ENCODE measurements at regions not wholly inside any gene's neighbourhood (a gene's known extent, or its start where the extent isn't known, plus 50 kb on each side); places are given as distances from the start of the nearest gene placed in this dataset.

DNA sequence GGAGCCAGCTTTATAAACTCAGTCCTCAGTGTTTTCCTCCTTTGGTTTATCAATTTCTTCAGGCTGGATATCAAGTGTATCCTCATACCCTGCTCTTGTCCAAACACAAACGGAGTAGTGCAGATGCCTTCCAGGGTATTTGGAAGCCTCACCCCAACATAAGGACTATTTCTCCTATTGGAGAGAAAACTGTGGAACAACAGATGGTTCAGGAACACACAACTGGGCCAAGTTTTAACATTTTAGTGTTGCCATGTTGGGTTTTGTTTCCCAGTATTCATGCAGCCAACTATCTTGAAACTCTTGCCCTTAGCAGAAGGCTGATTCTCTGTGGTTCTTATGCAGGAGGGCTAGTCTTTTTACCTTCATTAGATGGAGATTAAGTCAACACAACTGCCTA lies 398.1 kb downstream of the GABRB3 start:
- DNase-seq, result no peak

DNA sequence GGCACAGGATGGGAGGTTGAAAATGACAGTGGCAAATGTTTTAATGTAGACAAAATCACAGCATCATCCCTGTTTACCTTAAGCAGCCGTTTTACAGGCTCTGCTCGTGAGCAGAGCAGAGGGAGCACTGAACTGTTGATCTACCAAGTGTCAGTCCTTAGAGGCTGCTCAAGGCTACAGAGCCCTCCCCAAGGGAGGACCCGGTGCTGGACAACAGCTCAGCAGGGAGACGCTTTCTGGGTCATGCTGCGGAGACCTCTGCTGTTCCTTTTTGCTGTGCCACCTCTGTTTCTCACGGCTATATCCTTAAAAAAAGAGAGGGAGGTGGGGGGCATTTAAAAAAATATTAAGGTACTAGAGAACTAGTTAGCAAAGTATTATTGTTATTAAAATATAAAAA lies 400.2 kb downstream of the GABRB3 start:
- no peak for DNase-seq

DNA sequence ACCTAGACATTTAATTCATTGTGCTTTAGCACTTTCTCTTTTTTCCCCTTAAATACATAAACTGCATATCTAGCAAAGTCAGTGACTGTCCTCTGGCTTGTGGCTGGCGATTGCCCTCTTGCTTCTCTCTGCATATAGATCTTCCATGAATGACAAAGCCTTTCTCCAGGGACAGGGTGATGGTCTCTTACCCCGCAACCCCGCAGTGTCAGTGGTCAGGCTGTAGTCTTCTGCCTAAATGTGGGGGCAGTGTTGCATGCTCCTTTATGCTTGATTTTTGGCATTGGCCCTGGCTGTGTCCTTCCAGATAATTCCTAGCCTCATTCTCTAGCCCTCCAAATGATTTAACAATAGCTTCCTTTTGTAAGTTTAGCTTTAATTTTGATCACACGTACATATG lies 407.8 kb downstream of the GABRB3 start:
- DNase-seq, result no peak

DNA sequence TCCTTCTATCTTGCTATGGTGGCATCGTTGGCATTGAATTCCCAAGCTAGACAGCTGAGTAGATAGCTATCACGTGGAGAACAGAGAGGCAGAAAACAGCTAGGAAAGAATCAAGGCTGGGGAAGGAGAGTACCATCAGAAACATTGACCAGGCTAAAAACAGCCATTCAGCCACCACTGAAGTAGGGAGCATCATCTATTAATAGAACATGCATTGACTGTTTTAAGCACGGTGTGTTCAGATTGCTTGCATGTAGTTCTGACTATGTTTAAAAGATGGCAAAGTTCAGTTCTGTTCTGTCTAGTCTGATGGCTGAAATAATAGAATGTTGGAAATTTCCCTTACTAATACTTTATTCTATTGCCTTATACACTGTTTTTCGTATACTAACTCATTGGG lies 413.0 kb downstream of the GABRB3 start:
- no peak for DNase-seq

DNA sequence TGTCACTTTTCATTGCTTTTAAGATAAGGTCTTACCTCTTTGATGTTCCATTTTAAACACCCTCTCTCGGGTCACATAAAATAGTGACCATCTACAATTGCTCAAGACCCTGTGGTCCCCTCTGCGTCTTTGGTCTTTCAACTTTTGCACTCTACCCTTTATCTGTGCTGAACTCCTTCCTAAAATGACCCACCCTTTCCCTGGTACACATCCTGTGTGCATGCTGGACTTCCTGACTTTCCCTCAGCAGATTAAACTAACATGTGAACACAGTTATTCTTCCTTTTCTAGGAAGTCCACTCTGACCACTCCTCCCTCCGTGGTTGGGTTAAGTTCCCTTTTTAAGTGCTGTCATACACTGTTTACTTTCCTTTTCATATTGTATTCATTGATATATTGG lies 414.2 kb downstream of the GABRB3 start:
- DNase-seq, result no peak

DNA sequence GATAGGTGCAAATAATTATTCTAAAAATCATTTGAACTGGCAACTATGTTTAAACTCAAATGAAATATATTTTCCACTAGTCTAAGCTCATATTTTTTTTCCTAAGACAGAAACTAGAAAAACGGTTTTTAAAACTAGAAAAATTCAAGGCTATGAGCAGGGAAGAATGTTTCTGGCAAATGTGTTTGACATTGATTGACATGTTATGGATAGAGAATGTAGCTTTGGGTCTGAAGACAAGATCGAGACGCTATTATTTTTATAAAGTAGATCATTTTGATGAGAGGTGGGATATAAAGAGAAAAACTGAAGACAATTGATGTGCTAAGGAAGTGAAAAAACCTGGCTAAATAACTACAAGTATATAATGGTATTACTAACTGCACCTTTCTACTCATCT lies 415.2 kb downstream of the GABRB3 start:
- no peak for DNase-seq

DNA sequence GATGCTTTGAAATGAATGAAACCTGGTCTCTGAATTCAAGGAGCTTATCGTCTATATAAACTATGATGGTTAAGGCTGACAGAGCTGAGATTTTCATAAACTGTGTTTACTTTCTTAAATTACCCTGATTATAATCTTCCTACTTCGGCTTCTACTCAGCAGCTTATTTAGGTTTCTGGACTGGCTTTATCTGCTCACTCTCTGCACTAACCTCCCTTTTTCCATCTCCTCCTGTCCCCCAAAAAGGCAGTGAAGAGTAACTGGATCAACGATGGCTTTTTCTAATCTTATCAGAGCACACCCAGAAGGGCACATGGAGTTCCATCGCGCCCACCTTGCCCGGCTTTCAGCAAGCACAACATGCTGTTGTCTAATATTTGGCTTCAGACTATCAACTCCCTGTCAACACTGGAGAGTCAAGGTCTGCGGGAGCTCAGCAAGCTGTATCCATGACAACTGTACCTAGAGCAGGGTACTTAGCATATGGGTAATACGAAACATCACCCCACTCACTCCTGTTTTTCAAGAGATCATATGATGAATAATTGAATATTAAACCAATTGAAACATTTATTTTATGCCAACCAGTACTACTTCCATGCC lies 417.3 kb downstream of the GABRB3 start:
- no peak for DNase-seq

DNA sequence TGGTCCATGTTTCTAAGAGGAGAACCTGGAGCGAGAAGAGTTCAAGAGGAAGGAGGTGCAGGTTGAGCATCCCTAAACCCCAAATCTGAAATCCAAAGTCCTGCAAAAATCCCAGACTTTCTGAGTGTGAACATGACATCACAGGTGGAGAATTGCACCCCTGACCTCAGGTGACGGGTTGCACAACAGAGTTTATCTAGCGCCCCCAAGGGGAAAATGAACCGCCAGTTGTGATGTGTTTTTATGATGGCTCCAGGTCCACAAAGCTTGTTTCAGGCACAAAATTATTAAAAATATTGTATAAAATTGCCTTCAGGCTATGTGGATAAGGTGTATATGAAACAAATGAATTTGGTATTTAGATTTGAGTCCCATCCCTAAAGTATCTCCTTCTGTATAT lies 420.0 kb downstream of the GABRB3 start:
- no peak for DNase-seq

DNA sequence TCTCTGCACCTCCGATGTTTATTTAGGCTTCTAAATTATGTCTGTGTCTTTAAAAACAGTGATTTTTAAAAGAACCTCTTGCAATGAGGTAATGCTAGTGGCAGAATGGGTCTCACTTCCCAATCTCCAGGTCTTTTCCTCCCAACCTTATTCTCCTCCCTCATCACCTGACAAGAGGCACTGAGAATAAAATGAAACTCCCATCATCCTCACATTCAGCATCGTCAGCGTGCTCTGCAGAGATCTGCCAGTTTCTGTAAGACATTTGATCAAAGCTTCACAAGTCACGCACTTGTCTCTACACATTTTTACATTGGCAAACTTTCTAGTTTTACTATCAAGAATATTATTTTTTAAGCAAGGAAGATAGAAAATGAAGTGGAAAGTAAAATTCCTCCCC lies 420.5 kb downstream of the GABRB3 start:
- DNase-seq, result no peak

DNA sequence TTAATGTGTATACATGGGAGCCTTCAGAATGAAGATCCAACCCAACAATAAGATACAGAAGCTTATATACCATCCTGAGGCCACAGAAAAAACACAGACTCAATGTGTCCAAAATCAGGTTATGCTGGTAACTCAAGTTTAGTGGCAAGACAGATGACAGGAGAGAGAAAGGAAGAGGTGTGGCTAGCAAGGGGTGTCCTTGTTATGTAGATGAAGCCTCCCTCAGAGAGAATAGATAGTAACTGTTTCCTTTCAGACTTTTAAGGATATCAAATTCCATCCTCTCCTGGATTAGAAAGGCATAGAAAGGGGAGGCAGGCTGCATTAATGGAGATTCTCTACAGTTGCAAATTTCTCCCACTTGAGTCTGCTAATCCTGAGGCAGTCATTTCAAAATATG lies 447.4 kb downstream of the GABRB3 start:
- DNase-seq, result no peak

DNA sequence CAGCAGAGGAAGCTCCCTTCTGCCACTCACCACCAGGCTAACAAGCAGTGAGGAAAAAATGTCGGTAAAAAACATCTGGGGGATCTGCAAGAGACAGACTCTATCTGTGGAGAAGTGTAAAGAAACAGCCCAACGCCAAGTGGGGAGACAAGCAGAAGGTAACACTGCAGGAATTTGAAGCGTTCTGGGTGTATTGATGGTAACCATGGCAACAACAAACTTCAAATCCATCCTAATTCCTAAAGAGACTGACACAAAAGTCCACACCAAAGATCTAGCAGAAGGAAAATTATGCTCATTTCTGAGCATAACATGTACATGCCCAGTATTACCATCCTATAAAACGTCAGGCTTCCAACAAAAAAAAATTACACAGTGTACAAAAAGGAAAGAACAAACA lies 449.3 kb downstream of the GABRB3 start:
- no peak for DNase-seq

DNA sequence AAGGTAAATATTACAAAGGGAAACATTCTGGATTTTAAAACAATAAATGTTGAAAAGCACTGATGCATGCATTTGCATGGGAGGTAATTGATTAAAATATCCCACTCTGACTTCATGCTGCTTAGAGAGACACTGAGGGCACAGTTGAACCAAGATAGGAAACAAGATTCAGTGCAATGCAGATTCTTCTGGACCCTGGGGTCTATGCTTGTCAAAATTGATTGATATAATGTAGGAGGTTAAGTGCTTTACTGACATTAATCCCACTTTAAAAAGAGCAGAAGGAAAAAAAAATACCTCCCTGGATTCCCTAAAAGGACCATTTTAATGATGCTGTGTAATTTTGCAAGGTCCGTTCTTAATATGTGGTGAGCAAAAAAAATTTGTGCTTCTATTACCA lies 454.2 kb downstream of the GABRB3 start:
- DNase-seq, result no peak

DNA sequence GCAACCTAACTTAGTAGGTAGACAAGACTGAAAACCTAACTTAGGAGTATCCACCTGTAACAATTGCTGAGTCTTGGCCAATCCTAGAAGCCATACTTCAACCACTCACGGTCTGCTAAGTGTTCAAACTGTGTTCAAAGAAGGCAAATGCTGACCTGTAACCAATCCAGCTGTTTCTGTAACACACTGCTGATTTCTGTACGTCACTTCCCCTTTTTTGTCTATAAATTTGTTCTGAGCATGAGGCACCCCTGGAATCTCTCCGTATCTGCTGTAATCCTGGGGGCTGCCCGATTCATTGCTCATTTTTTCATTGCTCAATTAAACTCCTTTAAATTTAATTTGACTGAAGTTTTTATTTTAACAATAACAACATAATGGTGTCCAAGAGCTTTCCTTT lies 451.4 kb upstream of the ATP10A start:
- DNase-seq, result no peak

DNA sequence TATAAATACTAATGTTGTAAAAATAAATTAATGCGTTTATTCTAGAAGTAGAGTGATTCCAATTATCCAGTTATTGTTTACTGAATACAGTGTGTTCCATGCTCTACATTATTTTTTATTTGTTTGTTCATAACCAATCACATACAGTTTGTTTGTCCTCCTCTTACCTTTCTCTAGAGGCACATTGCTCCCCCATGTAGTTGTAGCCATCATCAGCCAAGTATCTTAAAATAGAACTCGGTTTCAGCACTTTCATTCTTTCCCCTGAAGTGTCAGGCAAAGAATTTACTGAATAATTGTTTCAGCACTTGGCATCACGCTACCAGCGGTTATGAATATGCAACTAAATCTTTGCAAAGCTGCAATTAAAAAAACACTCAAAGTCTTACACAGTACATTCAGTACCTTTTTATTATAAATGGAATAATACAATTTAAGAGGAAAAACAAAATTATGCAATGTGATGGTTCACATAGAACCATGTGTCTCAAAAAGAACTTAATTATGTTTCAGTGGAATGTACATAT lies 448.6 kb upstream of the ATP10A start:
- DNase-seq, result no peak

DNA sequence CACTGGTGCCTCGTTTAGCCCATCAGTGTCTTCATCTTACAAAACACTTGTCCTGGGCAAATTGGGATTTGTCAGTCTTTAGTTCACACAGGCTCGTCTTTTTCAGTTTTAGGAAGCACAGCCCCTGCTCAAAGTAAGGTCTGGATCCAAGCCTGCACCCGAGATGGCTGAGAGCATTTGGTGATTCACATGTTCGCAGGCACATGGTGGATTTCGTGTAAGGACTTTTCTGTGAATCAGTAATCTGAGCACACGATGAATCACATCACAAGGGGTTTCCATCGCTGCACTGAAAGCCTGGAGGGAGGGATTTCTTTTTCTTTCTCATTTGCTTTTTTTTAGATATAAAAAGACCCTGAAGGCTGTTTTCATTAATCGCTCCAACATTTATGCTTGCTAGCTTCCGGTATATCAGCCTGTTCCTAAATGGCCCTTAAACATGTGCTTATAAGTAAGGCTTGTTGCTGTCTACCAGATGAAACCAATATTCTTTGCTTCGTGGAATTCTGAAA lies 435.6 kb upstream of the ATP10A start:
- no peak for DNase-seq

DNA sequence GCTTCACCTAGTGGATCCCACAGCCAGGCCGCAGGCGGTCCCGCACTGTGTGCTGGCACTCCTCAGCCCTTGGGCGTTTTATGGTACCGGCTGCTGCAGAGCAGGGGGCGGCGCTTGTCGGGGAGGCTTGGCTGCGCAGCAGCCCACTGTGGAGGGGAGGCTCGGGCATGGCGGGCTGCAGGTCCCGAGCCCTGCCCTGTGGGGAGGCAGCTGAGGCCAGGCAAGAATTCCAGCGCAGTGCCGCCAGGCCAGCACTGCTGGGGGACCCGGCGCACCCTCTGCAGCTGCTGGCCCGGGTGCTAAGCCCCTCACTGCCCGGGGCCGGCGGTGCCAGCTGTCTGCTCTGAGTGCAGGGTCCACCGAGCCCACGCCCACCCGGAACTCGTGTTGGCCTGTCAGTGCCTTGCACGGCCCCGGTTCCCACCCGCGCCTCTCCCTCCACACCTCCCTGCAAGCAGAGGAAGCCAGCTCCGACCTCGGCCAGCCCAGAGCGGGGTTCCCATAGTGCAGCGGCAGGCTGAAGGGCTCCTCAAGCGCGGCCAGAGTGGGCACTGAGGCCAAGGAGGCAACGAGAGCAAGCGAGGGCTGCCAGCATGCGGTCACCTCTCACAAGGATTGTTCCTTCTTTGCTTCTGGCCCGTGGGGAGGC lies 435.0 kb upstream of the ATP10A start:
- DNase-seq, result no peak

DNA sequence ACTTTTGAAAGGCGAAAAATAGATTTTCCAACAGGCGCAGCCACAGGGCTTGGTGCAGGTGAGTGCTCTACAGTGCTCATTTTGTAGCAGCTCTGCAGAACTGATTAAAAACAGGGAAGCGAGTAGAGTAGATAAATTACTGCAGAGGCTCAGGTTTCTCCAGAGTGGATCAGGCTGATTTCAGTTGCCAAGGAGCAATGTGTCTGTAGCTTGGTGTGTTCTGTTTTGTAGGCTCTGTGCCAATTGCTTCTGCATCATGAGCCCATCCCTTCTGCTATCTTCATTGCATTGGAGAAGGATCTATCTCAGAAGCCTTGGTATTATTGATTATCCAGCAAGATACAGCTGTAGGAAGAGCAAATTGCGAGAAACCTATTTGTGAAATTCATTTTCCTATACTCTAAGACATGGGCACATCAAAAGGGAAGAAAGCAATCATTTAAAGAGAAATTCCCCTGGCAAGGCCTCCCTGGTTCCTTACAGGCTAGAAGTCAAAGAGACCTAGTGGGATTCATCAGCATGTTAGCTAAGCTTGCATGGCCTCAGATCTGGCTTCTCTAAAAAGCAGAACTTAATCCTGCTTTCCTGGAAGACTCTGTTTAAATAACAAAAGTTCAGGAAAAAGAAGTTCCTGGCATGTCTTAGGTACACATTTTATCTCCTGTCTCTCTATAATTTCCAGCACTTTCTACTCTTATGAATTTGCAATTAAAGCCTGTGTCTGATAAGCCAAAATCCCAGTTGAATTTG lies 432.4 kb upstream of the ATP10A start:
- DNase-seq, result no peak

DNA sequence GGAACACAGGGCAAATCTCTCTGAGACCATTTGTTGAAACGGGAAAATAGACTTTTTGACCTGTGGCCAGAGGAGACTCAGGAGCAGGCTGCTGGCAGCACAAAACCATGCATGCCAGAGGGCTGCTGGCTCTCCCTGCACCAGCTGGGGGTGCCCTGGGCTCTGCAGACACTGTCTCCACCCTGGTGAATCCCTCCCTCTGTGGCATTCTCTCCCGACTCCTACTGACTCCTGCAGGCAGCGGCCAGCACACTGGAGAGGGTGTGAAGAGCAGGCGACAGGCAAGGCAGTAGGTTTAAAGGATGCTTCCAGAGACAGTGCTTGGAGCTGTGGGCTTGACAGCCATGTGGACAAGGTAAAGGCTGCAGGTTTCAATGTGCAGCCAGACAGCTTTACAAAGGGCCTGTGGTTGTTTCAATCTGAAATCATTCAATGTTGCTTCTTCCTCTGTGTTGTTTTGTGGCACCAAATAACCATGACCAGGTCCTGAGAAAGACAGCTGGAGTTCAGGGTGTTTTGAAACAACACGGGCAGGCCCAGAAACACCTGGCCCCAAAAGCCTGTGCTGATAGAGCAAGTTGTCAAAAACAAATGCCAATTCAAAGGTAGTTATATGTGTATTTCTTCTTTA lies 431.0 kb upstream of the ATP10A start:
- DNase-seq, result no peak

DNA sequence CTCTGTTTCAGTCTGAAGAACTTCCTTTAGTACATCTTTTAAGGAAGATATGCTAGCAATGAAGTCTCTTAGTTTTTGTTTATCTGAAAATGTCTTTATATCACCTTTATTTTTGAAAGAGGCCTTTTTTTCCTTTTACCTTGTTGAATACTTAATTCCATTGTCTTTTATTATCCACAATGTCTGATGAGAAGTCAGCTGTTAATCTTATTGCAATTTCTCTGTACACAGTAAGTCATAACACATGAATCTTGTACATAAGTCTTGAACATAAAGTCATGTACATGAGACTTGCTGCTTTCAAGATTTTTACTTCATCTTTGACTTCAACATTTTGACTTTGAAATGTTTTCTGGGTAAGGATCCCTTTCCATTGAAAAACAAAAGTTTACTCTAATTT lies 424.3 kb upstream of the ATP10A start:
- DNase-seq, result no peak

DNA sequence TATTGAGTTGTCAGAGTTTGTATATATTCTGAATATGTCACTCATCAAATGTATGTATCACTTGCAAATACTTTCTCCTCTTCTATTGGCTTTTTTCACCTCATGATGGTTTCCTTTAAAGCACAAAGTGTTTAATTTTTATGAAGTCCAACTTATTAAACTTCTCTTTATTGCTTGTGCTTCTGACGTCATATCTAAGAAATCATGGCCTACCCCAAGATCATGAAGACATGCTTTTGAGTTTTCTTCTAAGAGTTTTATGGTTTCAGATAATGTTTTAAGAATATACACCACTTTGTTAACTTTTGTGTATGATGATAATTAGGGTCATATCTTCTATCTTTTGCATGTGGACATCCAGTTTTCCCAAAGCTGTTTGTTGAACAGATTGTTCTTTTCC lies 417.2 kb upstream of the ATP10A start:
- DNase-seq, result no peak

DNA sequence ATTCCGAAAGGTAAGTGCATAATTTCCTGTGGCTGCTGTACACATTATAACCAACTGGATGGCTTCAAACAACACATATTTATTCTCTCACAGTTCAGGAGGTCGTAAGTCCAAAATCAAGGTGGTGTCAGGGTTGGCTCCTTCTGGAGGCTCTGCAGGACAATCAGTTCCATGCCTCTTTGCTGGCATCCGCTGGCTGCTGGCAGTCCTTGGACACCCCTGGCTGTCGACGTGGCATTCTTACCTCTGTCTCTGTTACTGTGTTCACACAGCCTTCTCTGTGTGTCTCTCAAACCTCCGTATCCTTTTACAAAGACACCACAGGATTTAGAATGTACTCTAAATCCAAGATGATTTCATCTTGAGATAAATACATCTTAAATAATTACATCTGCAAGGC lies 398.8 kb upstream of the ATP10A start:
- no peak for DNase-seq

DNA sequence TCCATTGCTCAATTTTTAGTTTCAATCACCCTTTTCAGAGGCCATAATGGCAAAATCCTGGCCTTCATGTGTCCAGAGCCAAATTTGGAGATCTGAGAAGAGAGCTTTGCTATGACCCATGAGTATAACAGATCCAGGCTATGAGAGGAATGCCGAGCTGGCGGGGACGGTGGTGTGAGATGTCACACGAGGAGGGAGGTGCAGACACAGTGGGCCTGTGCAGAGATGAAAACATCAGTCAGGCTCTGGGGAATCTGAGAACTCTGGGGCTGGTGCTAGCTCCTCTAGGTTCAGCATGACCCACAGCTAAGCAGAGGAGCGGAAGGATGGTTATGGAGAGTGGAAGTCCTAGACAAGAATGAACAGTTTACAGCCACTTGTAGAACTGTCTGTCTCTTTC lies 398.3 kb upstream of the ATP10A start:
- DNase-seq, result no peak

DNA sequence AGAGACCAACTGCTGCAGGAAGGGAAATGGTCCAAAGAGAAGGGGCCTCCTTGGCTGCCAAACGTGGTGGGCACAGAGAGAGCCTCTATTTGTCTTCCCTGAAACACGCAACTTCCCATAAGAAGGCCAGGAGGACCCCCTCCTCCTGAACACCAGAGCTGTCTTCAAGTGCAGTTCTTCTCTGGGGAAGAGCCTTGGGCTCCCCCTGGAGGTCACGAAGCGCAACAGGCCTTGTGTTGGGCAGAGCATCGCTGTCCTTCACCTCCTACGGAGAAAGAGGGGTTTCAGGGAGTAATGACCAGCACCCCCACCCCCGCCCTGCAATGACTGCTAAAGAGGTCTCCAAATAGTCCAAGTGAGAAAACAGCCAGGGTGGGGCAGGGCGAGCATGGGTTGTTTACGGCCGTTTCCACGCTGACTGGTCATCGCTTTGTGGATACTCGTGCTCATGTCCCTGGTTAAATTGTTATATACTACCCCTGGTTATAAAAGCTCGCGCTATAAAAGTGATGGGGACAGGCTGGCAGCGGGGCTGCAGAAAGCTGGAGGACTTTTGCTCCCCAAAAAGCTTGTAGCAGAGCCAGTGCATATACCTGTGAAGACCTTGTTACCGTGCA lies 397.5 kb upstream of the ATP10A start:
- DNase-seq, result no peak
